ENCODE measurements at regions not wholly inside any gene's neighbourhood (a gene's known extent, or its start where the extent isn't known, plus 50 kb on each side); places are given as distances from the start of the nearest gene placed in this dataset.
A peak's percentile ranks its signal among the peaks of the same experiment; 100 is the strongest.

DNA sequence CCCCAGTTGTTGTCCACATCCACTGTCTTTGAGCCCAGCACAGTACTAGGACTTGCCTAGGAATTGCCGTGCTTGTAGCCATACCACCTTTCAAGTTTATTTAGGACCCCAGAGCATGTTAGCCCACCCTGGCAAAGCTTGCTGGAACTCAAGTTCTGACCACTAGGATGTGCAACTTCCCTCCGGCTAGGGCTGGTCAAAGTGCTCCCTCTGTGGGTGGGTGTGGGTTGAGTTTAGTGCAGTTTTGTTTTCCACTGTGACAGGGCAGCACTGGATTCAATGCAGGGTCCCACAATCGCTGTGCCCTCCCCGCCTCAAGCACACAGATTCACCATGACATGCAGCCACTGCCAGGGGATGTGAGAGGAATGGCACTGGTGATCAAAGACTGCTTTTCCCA lies 96.0 kb downstream of the RASGEF1B start:
- peak; percentile 7 for TF ChIP-seq CTCF (conservative IDR thresholded peaks at IDR 0.05; ENCODE audit: low read depth, low read length)
- DNase-seq (ENCODE audit: low read depth) = no peak
- no peak overlapping the region for H3K4me3 ChIP-seq (ENCODE audit: low read length)

DNA sequence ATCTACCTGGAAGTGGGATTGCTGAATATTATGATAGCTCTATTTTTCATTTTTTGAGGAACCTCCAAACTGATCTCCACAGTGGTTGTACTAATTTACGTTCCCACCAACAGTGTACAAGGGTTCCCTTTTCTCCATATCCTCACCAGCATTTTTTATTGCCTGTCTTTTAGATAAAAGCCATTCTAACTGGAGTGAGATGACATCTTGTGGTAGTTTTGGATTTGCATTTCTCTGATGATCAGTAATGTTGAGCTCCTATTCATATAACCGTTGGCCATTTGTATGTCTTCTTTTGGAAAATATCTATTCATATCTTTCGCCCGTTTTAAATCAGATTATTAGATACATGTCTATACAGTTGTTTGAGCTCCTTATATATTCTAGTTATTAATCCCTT lies 101.8 kb downstream of the RASGEF1B start:
- no peak for TF ChIP-seq CTCF (conservative IDR thresholded peaks at IDR 0.05; ENCODE audit: low read depth, low read length)
- no peak overlapping the region for H3K4me3 ChIP-seq (ENCODE audit: low read length)
- DNase-seq (ENCODE audit: low read depth) = no peak

GRCh38 chr4:81366779-81367178 lies 104.9 kb downstream of the RASGEF1B start:
- no peak overlapping the region for H3K4me3 ChIP-seq (ENCODE audit: low read length)
- no peak for TF ChIP-seq CTCF (conservative IDR thresholded peaks at IDR 0.05; ENCODE audit: low read depth, low read length)

GRCh38 chr4:81360737-81361136 lies 111.0 kb downstream of the RASGEF1B start:
- H3K4me3 ChIP-seq (ENCODE audit: low read length) = no peak overlapping the region
- TF ChIP-seq CTCF (conservative IDR thresholded peaks at IDR 0.05; ENCODE audit: low read depth, low read length) = no peak
- no peak for DNase-seq (ENCODE audit: low read depth)

More at GRCh38 chr4:81366779-81367178, 104.9 kb downstream of the RASGEF1B start:
- no peak for DNase-seq (ENCODE audit: low read depth)

DNA sequence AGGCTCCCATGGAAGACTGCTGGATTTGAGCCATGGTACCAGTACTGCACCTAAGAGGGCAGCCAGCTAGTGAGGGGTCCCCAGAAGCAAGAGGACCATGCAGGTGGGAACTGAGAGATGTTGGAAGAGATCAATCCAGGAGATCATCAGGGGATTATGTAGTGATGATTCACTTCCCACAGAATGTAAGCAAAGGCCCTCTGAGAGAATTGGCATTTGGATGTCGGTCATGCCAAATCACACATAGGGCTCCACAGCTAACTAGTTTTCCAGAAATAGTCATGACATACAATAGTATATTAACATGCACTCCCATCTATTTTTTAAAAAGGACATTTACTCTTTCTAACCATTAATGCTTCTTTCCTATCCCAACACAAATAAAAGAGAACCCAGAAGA lies 112.5 kb downstream of the RASGEF1B start:
- TF ChIP-seq CTCF (conservative IDR thresholded peaks at IDR 0.05; ENCODE audit: low read depth, low read length) = no peak
- H3K4me3 ChIP-seq (ENCODE audit: low read length) = no peak overlapping the region
- DNase-seq (ENCODE audit: low read depth) = no peak

DNA sequence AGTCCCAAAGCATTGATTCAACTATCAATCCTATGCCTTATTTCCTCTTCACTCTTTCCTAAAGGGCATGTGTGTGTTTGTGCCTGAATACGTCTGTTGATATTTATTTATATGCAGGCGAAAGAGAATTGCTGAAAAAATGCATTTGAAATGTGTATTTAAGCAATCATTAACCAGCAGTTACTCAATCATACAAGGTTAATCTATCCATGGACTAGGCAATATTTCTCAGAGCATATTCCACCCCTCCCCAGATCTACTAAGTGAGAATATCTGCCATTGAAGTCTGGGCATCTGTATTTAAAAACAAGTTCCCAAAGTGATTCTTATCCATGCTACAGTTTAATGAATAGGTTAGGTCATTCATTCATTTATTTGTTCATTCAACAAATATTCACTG lies 113.6 kb downstream of the RASGEF1B start:
- no peak overlapping the region for H3K4me3 ChIP-seq (ENCODE audit: low read length)
- TF ChIP-seq CTCF (conservative IDR thresholded peaks at IDR 0.05; ENCODE audit: low read depth, low read length) = no peak
- DNase-seq (ENCODE audit: low read depth) = no peak

GRCh38 chr4:81356621-81357020 lies 115.1 kb downstream of the RASGEF1B start:
- no peak for DNase-seq (ENCODE audit: low read depth)
- TF ChIP-seq CTCF (conservative IDR thresholded peaks at IDR 0.05; ENCODE audit: low read depth, low read length) = no peak
- H3K4me3 ChIP-seq (ENCODE audit: low read length) = no peak overlapping the region

Data from retinal pigment epithelial cell (primary cell).